ENCODE measurements at regions not wholly inside any gene's neighbourhood (a gene's known extent, or its start where the extent isn't known, plus 50 kb on each side); places are given as distances from the start of the nearest gene placed in this dataset.
"Not testable (repeated sequence)": the region's sequence is repeated elsewhere in the genome, so short reads cannot be mapped to it uniquely, and the experiment has no call there.

DNA sequence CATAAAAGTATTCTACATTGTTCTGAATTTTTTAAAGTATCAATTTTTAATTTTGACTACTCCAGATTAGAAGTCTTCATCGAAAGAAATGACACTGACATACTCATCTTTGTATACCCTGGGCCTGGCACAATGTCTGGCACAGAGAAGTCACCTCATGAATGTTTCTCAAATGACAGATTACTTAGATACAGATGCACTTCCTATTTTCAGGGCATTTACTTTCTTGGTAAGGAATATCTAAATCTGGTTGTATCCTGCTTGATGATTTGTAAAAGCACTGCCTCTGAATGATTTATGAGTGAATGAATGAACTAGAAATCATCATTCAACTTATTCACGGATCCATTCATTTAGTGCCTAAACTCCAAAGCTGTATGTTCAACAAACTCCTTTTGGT is 1784.7 kb downstream of the LRRC4C start:
- no peak for DNase-seq (ENCODE audit: low spot score)

DNA sequence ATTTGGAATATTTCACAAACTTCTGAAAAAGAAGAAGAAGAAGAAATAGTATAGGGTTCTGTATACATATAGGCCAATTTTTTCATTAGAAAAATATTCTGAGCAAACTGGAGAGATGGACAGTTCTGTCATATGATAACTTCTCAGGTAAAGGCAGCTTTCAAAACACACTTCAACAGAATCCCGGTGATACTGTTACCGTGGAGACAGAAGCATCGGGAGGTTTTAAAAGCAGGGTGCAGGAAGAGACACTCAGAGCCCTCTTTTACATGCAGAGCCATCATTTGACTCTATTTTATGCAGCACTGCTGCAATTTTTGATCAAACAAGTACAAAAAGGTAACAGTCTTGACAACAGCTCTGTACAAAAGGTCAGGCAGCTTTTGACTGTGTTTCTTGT is 1785.4 kb downstream of the LRRC4C start:
- DNase-seq (ENCODE audit: low spot score): no peak

DNA sequence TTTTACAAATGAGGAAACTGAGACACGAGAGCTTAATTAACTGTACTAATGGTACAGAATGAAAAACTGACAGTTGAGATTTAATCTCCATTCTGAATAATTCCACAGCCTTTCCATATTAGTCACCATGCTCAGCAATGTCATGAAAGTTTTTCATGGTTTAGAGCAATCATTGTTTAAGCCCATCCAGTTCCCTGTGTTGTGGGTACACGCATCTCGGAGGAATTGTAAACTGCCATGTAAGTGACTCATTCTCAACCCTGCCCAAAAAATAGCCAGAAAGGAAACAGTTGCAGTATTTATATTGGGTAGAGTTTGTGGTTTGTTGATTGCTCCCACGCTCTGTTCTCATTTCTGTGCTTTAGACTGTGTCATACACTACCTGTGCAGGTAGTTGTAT is 1790.8 kb downstream of the LRRC4C start:
- peak; percentile 90 for DNase-seq (ENCODE audit: low spot score)

DNA sequence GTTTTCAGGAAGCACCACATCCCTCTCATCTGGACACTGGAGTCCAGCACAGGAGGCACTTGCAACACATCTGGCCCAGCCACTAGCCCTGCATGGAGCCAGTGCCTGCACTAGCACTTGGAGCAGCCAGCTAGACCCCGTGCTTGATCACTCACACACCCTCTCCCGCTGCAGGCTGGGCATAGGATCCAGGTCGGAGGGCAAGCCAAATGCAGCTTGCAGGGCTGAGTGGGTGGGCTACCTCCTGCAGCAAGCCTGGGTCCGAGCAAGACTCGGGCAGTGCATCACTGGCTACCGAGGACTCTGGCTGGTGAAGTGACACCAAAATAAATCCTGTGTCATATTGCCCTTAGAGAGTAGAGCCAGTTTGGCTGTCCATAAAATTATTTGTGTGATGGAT is 1795.4 kb downstream of the LRRC4C start:
- no peak for DNase-seq (ENCODE audit: low spot score)

DNA sequence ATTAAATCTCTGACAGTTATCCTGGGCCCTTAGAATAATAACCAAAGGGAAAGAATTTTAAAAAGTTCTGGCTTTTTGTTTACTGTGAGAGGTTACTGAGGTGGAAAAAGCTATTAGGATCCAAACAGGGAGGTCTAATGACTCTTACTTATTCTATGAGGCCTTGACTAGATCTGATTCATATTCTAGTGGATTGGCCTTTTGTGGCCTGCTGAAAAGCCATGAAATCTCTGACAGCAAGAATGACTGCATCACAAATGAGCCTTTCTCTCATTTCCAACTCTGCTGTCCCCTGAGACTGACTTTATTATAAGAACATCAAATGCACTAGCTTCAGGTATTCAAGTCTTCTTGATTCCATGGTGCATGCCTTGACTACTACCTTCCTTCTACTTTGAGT is 1797.6 kb downstream of the LRRC4C start:
- no peak for DNase-seq (ENCODE audit: low spot score)

DNA sequence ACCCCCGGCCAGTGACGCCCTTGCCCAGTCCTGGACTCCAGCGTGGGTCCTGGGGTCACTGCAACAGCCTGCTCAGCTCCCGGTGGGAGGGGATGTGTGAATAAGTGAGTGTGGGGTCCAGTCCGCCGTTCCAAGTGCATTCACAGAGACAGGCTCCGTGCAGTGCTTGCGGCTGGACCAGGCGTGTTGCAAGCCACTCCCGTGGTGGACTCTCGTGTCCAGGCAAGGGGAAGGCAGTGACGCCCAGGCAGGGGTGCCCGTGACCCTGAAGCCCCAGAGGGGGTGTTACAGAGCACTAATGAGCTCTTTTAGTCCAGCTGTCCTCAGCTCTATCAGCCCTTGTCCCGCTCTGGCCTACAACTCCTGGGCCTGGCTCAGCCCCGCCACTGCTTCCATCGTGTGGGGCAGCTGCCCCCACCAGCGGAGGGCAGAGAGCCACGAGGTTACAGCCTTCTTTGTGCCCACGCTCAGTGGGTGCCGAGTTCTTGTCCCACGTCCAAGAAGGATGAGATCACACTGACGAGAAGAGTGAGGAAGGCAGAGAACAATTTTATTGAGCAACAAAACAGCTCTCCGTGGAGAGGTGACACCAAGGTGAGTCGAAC is 1807.5 kb downstream of the LRRC4C start:
- peak; percentile 27 for DNase-seq (ENCODE audit: low spot score)

DNA sequence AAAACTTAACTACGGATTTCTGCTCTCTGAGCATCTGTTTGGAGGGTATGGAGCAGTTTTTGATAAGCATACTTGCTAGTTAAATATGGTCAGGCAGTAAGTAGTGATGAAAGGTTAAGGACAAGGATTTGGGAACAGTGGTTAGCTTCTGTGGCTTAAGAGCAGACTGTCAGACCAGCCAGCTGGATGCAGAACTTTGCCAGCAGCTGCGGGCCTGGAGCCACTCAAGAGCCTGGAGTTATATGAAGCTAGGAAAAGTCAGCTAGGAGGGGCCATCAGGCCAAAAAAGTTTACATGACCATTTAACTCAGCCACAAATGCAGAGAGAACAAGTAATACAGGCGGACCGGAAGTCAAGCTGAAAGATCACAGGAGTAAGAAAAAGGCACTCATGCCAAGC is 1817.7 kb downstream of the LRRC4C start:
- DNase-seq (ENCODE audit: low spot score): peak; percentile 49

DNA sequence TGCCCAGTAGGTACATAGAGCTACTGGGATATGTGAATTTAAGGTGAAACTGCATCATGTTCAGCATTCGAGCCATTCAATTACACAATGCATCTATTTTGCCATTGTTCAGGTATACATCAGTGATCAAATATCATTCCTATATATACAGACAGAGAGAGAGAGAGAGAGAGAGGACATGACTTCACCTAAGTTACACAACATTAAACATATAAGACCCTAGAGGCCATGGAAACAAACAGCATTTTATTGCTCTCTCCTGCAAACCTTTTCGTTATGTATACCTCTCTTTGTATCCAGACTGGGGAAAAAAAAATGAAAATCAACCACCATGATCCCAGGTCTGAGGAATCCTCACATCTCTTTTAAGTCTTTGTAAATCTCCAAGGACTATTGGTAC is 1829.1 kb downstream of the LRRC4C start:
- no peak for DNase-seq (ENCODE audit: low spot score)

DNA sequence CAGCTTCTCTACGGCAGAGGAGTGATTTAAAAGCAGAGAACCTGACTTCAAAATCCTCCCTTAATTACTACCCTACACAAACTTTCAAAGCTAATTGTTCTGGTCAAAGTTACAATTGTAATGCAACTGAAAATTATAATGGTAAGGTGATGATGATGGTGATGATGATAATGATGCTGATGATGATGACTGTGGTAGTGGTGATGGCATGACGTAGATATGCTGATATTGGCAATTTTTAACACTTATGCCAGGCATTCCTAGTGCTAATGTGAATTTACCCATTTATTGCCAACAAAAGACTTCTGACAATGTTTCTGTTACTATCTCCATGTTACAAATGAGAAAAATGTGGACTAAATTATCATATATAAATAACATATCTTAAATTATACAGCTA is 1831.1 kb downstream of the LRRC4C start:
- DNase-seq (ENCODE audit: low spot score): no peak

DNA sequence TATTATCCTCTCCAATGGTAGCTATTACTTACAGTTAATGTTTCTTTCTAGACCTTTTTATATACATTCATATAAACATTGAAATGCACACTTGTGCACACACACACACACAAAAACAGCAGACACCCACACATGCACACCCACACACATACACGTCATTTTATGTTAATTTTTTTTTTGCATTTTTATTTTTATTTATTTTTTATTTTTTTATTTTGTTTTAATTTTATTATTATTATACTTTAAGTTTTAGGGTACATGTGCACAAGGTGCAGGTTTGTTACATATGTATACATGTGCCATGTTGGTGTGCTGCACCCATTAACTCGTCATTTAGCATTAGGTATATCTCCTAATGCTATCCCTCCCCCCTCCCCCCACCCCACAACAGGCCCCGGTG is 1839.1 kb downstream of the LRRC4C start:
- DNase-seq (ENCODE audit: low spot score): not testable (repeated sequence)

DNA sequence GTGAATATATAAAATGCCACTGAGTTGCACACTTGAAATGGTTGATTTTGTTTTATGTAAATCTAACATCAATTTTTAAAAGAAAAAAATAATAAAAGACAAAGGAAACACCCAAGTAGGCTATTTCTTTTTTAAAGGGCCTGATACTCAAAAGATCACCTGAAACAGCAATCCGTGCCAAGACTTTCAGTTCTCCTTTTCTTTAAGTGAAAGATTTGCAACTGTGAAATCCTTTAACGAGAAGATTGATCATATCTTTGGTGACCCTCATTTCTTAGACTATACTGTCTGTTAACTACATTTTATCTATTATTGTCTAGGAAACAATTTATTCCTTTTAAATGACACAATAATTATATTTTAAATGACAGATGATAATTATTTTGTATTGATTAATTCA is 1841.5 kb downstream of the LRRC4C start:
- DNase-seq (ENCODE audit: low spot score): no peak

DNA sequence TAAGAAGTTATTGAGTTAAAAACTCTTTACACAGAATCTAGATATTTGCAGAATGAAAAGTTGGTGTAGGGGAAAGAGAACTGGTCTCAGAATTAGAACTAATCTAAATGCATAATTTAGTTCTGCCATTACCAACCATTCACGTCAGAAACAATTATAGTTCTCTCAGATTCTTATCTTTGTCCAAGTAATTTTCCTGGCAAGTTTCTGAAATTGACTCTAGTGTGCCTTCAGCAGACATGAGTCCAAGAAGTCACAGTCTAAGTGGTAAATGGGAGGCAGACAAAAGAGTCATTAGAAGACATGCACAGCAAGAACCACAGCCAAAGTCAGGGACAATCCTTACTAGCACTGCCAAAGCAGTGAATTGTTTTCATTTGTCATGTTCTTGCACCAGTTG is 1870.1 kb downstream of the LRRC4C start:
- no peak for DNase-seq (ENCODE audit: low spot score)

DNA sequence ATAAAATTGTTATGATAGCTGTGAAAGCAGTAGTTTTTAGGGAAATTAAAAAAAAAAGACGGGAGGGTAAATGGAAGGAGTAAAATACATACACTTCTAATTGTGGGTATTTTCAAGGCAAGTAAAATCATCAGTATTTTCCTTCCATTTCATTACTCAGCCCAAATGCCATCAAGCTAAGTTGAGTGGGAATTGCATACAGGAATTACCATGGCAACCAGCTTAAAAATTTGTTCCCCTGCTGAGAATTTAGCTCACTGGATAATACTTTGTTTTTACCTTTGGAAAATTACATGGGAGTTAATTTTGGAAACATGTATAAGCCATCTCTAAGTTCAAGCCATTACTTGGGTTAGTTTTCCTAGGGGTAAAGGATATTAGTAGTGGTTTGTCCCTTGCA is 1873.4 kb downstream of the LRRC4C start:
- DNase-seq (ENCODE audit: low spot score): no peak

DNA sequence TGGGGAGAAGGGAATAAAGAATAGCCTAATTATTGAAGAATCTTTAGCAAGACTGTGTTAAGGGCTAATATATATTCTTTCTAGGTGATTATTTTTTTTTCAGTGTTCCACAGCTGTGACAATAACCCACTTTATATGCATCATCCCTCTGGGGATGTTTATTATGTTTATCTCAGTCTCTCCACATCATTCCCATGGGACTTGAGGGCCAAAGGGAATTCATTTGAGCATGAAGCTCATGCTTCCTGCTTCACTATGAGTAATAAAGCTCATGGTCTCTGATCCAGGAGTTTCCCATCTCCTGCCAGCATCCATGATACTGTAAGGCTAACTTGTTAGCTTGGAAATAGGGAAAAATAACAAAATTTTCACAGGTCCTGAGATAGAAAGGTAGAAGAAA is 1888.4 kb downstream of the LRRC4C start:
- DNase-seq (ENCODE audit: low spot score): peak; percentile 13

DNA sequence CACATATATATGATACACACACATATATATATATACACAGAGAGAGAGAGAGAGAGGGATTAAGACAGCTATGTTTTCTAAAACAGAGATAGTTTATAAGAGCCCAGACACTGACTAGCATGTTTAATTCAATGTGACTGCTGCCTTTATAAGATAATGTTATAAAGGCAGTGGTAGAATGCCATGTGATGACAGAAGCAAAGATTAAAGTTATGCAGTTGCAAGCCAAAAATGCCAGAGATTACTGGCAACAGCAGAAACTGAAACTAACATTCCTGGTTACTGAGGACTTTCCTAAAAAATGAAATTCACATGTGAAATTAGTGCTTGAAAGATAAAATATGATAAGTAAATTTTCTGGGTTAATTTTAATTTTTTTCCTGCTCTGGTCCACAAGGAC is 1888.9 kb downstream of the LRRC4C start:
- peak; percentile 7 for DNase-seq (ENCODE audit: low spot score)

DNA sequence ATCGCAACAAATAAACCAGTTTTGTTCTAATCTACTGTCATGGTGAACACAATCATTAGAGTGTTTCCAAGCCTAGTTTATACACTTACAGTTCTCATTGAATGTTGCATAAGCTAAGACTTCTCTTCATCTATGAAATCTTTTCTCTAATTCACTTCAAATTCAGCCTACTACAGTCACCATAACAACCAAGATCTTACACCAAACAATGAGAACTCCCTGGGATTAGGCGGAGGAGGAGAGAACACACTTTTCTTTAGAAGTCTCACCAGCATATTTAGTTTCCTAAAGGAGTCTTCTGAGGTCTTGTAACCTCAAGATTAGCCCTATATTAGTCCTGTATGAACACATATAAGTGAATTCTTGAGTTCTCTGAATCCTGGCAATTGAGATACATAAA is 1889.7 kb downstream of the LRRC4C start:
- DNase-seq (ENCODE audit: low spot score): no peak

DNA sequence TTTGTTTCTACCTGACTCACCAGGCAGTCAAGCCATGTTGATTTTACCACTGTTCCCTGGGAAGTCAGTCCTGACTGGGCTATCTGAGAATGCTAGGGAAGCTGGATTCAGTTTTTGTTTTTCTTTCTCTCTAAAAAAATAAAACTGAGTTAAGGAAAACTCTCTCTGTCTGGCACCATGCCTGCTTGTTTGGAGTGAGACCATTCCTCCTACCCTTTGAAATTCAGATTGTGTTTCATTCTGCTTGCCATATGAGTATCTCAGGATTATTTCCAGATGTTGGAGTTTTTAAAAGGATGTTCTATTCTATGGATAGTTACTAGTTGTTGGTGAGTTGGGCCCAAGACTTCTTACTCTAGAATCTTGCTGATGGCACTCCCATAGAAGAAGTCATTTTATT is 1917.0 kb downstream of the LRRC4C start:
- DNase-seq (ENCODE audit: low spot score): peak; percentile 10

DNA sequence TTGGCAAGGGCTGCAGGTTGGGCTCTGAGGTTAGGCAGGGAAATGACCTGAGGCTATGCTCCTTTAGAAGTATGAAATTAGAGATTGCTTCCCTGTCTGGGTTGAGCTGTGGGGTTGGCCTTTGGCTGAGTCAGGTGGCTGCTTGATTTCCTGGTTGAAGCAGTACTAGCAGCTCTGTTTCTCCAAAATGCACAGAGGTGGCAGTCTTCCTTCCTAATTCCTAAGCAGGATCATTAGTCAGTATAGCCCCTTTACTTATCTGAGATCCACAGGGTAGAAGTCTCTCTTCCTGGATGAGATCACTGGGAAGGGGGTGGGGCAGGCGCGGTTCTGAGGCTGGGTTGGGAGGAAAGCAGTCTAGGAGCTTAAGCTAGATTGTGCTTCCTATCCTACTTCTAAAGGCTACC is 1917.5 kb downstream of the LRRC4C start:
- DNase-seq (ENCODE audit: low spot score): peak; percentile 26

DNA sequence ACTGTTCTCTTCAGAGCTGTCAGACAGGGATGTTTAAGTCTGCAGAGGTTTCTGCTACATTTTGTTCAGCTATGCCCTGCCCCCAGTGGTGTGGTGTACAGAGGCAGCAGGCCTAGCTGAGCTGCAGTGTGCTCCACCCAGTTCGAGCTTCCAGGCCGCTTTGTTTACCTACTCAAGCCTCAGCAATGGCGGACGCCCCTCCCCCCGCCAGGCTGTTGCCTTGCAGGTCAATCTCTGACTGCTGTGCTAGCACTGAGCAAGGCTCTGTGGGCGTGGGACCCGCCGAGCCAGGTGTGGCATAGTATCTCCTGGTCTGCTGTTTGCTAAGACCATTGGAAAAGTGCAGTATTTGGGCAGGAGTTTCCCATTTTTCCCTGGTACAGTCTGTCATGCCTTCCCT is 1923.1 kb downstream of the LRRC4C start:
- not testable (repeated sequence) for DNase-seq (ENCODE audit: low spot score)
